HepG2 (cell line): ENCODE measurements at regions not wholly inside any gene's neighbourhood (a gene's known extent, or its start where the extent isn't known, plus 50 kb on each side); places are given as distances from the start of the nearest gene placed in this dataset.

Experiments
- ATAC-seq: fragments of 200-7000 bp; cut with Tn5 transposase; 3 replicates; pipeline ENCODE4 v1.9.1; 2020; ENCODE audit warnings: mild to moderate bottlenecking, moderate library complexity
- BruUV-seq: library from RNA; stranded (reverse); fragments of 400-500 nt; replicated peaks from 2 replicates; lab custom pipeline; 2021; lab: Mats Ljungman, UMichigan
- CTCF ChIA-PET: fragments of 300-600 bp; formaldehyde crosslinking; extraction: SDS; loops from one replicate; lab custom pipeline; 2021; ENCODE audit warnings: low total read pairs, inconsistent platforms, low intra/inter-chr PET ratio; lab: Yijun Ruan, JAX
- POLR2A ChIA-PET: fragments of 350-600 bp; sonication (Branson Sonifier 250); formaldehyde crosslinking; loops from one replicate; lab custom pipeline; 2020; ENCODE audit warnings: antibody characterized with exemption, inconsistent platforms; lab: Yijun Ruan, JAX
- DNase-seq: peaks from one replicate; pipeline ENCODE4 v3.0.0-alpha.2; 2015; ENCODE audit warnings: low spot score
- FAIRE-seq: peaks from 3 replicates; lab custom pipeline; 2011; peaks lifted over from hg19 to GRCh38; lab: Jason Lieb, UNC
- H2AFZ ChIP-seq: one replicate; pipeline ENCODE4 v1.6.1; 2011; ENCODE audit warnings: low read length, inconsistent platforms
- H3K27ac ChIP-seq: fragments of 300-600 bp; 3 replicates; pipeline ENCODE4 v1.8.0; 2011; ENCODE audit warnings: mixed run types, mild to moderate bottlenecking, mixed read lengths, low read length, inconsistent platforms; ENCODE audit not compliant: insufficient read depth; ENCODE audit errors: extremely low read length
- H3K27me3 ChIP-seq, 2 experiments: fragments of 200-600 bp in 1 of 2; 2 replicates in 1 of 2; 3 replicates in 1 of 2; pipeline versions ENCODE4 v1.6.0 to v1.8.0; 2011; ENCODE audit warnings: low read length in 2 of 2, mild to moderate bottlenecking in 2 of 2, moderate library complexity in 2 of 2, inconsistent platforms in 1 of 2; ENCODE audit not compliant: insufficient read depth in 2 of 2, control insufficient read depth in 1 of 2
- H3K36me3 ChIP-seq, 2 experiments: fragments of 200-600 bp in 1 of 2; replicated peaks in 1 of 2; 2 replicates in 1 of 2; 3 replicates in 1 of 2; pipeline versions ENCODE4 v1.5.1 to v1.8.0; 2011; ENCODE audit warnings: low read length in 2 of 2, inconsistent platforms in 1 of 2; ENCODE audit not compliant: insufficient read depth in 2 of 2, control insufficient read depth in 1 of 2
- H3K4me1 ChIP-seq: 2 replicates; pipeline ENCODE4 v1.5.1; 2012; ENCODE audit warnings: low read length, inconsistent platforms; ENCODE audit not compliant: insufficient read depth
- H3K4me2 ChIP-seq: 2 replicates; pipeline ENCODE4 v1.6.0; 2011; ENCODE audit warnings: low read depth, low read length, inconsistent platforms
- H3K4me3 ChIP-seq, 3 experiments: fragments of 200-600 bp in 1 of 3; sonication (generic), shearing (Covaris generic) in 1 of 3; replicated peaks in 1 of 3; 2 replicates each; pipeline ENCODE4 v1.5.1; 2011 to 2016; ENCODE audit warnings: low read length in 3 of 3, inconsistent platforms in 2 of 3, low read depth in 2 of 3, mild to moderate bottlenecking in 2 of 3, control low read depth in 1 of 3, mixed read lengths in 1 of 3; ENCODE audit not compliant: insufficient read depth in 1 of 3
- H3K79me2 ChIP-seq: one replicate; pipeline ENCODE4 v1.6.1; 2011; ENCODE audit warnings: low read length, inconsistent platforms; ENCODE audit not compliant: insufficient read depth
- H3K9ac ChIP-seq: 2 replicates; pipeline ENCODE4 v1.6.0; 2011; ENCODE audit warnings: mild to moderate bottlenecking, low read depth, low read length, inconsistent platforms; ENCODE audit not compliant: insufficient read depth
- H3K9me3 ChIP-seq: 2 replicates; pipeline ENCODE4 v1.5.1; 2012; ENCODE audit warnings: mild to moderate bottlenecking, low read length
- H4K20me1 ChIP-seq: 2 replicates; pipeline ENCODE4 v1.6.0; 2011; ENCODE audit warnings: inconsistent platforms, mild to moderate bottlenecking, low read length, moderate library complexity; ENCODE audit not compliant: insufficient read depth
- AHR ChIP-seq: IDR thresholded peaks from 2 replicates; pipeline ENCODE4 v1.6.1; 2018; ENCODE audit warnings: missing genetic modification reagents, missing compliant biosample characterization
- GLI4 ChIP-seq: sonication (generic); formaldehyde crosslinking; IDR thresholded peaks from 2 replicates; pipeline ENCODE4 v1.5.1; 2020; ENCODE audit warnings: missing genetic modification reagents, mild to moderate bottlenecking, moderate library complexity, borderline replicate concordance
- WGBS: methylation state at CpG from one replicate; pipeline ENCODE4 v1.1.6; 2017; ENCODE audit warnings: low lambda C conversion rate; 5-methylcytosine and 5-hydroxymethylcytosine counted together
- in situ Hi-C: cut with HindIII; loops from 2 replicates; pipeline ENCODE4 v1.10.0; 2017; ENCODE audit warnings: low pct_unique_long_range_greater_than_20kb; ENCODE audit not compliant: extremely low pct_ligation_motif_present
- intact Hi-C: fragments of 100-400 bp; cut with micrococcal nuclease; formaldehyde crosslinking; loops from one replicate; pipeline ENCODE4 v1.10.0; 2022; ENCODE audit not compliant: unreplicated experiment
- TF ChIP-seq, protein P1 (sequence below): sonication (generic); formaldehyde crosslinking; IDR thresholded peaks from 2 replicates; pipeline ENCODE4 v1.4.0; 2020; ENCODE audit warnings: mild to moderate bottlenecking, missing genetic modification reagents

DNA sequence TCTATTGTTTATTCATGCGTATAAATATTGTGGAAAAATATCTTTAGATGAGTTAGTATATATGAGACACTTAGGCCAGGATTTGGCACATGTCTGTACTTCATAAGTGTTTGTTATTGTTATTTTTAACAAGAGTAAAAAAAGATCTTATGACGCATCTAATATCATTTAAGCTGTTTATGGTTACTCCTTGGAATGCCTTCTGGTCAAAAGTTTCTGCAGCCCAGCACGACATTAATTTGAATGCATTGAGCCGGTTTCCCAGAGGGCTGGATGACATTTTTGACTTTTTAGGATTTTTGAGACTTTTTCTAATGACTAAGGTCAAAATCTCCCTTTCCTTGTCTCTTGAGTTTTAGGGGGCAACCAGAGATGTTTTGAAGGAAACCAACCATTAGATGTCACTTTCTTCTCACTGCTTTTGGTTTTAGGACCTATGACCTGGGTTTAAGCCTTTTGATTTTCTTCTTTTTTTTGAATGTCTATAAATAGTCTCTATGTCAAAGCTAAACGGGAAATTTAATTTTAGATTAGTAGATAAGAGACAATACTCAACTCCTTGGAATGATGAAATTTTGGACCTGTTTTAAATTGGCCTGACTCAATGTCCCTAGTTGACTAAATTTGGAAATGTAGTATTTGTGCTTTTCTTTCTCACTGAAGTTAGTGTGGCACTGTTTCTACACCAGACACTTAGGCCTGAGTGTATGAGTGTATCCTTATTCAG, 215.5 kb downstream of the AEBP2 start:
- WGBS = 12% methylated on average over 5 of the region's 5 CpGs
- Histone ChIP-seq H4K20me1 (no peaks in the 10 kb centered on the region), H3K4me3 (no peak overlapping the region), H3K36me3 (no peaks in the 10 kb centered on the region)
- no peak for TF ChIP-seq GLI4 (CRISPR knock-in tag)
- TF ChIP-seq, protein P1, sequence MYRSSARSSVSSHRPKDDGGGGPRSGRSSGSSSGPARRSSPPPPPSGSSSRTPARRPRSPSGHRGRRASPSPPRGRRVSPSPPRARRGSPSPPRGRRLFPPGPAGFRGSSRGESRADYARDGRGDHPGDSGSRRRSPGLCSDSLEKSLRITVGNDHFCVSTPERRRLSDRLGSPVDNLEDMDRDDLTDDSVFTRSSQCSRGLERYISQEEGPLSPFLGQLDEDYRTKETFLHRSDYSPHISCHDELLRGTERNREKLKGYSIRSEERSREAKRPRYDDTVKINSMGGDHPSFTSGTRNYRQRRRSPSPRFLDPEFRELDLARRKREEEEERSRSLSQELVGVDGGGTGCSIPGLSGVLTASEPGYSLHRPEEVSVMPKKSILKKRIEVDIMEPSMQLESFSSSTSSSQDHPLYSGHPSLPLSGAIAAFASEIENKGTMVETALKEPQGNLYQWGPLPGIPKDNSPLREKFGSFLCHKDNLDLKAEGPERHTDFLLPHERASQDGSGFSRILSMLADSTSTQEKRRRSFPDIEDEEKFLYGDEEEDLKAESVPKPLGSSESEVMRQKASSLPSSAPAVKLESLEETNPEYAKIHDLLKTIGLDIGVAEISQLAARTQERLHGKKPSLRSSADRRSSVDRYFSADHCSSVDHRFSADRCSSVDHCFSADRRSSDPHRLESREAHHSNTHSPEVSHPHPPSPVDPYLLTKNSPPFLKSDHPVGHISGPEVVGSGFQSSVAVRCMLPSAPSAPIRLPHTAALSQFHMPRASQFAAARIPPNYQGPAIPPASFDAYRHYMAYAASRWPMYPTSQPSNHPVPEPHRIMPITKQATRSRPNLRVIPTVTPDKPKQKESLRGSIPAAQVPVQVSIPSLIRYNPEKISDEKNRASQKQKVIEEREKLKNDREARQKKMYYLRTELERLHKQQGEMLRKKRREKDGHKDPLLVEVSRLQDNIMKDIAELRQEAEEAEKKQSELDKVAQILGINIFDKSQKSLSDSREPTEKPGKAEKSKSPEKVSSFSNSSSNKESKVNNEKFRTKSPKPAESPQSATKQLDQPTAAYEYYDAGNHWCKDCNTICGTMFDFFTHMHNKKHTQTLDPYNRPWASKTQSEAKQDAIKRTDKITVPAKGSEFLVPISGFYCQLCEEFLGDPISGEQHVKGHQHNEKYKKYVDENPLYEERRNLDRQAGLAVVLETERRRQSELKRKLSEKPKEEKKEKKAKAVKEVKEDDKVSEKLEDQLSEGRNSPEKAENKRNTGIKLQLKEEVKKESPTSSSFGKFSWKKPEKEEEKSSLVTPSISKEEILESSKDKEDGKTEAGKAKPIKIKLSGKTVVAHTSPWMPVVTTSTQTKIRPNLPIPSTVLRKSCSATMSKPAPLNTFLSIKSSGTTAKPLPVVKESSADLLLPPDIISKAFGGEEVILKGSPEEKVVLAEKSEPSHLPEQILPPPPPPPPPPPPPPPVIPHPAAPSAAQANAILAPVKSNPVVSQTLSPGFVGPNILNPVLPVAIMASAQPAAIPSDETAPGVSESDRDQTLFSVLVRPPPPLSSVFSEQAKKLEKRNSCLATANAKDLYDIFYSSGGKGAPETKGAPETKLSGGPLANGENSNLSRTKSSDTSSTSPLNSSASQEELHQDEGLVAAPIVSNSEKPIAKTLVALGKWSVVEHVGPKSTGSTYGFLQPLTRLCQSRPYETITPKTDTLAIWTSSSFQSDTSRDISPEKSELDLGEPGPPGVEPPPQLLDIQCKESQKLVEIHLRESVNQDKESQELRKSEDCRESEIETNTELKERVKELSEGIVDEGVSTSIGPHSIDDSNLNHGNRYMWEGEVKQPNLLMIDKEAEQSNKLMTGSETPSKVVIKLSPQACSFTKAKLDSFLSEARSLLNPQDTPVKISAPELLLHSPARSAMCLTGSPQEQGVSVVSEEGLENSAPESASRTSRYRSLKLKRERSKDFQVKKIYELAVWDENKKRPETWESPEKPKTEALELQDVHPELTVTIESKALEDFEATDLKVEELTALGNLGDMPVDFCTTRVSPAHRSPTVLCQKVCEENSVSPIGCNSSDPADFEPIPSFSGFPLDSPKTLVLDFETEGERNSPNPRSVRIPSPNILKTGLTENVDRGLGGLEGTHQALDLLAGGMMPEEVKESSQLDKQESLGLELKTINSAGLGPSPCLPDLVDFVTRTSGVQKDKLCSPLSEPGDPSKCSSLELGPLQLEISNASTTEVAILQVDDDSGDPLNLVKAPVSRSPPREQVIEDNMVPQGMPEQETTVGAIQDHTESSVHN = no peak
- no peak for TF ChIP-seq AHR (CRISPR knock-in tag)
- TF ChIP-seq, all 625 proteins: peak for 0
- FAIRE-seq (no peak), DNase-seq (no peak), ATAC-seq (no peak)
- Histone ChIP-seq H3K79me2 (no peaks in the 10 kb centered on the region), H3K4me1 (no peaks in the 10 kb centered on the region), H3K9me3 (no peaks in the 10 kb centered on the region), H3K27ac (no peak overlapping the region), H3K27me3 (no peaks in the 10 kb centered on the region), H2AFZ (no peak overlapping the region), H3K9ac (no peak overlapping the region), H3K4me2 (no peak overlapping the region)
- in situ Hi-C loops = no loop called here
- CTCF ChIA-PET = no interaction called here
- BruUV-seq = no TSS peak
- intact Hi-C loops = no loop called here
- POLR2A ChIA-PET = no interaction called here
